ENCODE measurements at regions not wholly inside any gene's neighbourhood (a gene's known extent, or its start where the extent isn't known, plus 50 kb on each side); places are given as distances from the start of the nearest gene placed in this dataset.

DNA sequence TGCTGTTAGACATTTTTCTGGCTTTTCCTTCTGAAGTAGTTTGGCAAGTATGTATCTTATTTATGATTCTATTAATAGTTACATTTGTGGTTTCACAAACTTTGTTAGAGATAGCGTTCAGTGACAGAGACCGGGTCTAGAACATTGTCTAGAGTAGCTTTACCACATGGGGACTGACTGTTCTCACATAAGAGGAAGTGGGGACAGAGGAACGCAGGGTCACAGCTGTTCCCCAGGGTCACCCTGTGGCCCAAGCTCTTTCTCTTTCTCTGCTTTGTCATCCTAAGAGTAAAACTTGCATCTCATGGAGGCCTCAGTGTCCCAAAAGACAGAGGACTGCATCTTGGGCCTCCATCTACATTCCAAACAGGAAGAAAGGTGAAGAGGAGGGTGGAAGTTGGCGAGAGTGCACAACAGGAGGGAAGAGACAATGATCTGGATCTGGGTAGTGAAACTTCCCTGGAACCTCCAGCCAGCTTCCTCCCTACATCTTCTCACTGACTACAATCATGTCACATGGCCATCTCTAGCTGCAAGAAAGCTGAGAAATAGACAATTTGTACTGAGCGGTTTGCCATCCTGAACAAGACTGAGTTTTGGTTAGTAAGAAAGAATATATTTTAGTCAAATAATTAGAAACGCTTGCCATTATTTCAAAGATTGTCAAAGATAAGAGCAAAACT is 645.8 kb upstream of the ARID1B start:
- DNase-seq (ENCODE audit: low read depth) = no peak

DNA sequence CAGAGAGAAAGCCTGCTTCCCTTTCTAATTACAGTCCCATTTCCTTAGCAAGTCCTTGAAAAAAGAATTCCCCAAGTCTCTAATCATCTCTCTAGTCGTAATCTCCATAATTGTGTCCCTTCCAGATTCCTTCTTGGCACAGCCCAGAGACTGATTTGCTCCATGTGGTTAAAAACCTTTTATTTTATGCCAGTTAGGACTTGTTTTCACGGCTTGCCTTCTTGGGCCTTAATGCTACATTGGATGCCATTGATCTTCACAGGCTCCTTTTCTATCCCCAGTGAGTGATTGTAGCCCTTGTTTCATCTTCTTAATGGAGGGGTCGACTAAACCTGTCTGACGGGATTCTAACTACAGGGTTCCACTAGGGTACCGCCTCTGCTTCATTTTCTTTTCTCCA is 650.6 kb upstream of the ARID1B start:
- DNase-seq (ENCODE audit: low read depth) = no peak

DNA sequence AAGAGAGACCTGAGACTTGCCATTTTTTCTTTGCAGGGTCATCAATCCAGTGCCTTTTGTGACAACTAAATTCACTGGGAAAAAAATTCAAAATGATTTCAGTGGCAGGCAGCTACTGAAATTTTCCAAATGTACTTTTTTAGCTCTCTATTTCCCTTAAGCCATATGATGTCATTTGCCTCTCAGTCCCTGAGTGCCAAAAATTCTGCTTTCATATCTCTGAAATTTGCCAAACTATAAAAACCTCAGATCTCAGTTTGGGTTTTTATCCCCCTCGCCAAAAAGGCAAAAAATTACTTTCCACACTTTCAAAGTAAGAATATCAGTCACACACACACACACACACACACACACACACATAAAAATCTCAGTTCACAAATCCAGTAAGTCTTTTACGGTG is 651.3 kb upstream of the ARID1B start:
- DNase-seq (ENCODE audit: low read depth) = no peak

DNA sequence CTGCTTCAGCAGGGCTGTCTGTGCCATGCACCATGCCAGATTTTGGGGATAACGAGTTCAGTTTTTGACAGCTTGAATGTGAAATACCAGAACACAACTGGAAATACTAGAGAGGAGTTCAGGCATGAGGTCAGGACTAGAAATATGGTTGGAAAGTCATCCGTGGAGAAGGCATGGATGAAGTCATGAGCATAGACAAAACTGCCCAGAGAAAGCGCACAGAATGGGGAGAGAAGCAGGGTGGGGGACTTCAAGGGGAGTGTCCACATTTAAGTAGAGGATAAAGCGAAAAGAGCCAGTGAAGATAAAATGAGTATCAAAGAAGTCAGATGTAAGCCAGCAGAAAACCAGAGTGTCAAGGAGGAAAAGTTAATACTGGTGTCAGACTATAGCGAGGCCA is 653.4 kb upstream of the ARID1B start:
- no peak for DNase-seq (ENCODE audit: low read depth)

DNA sequence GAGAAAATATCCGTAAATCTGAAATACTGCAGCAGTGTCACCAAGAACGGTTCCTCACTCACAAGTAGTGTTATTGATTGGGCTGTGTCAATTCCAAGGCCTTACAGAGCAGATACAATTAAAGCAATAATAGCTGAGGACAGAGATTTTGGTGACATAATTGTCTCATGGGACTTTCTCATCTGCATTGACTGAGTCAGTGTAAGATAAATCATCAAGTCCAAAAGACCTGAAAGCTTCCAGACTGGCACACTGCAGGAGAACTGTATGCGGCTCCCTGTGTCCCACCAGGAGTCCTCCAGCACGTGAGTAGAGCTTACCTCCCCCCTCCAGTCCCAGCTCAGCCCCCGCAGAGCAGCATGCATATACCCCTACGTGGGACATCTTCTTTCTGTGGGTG is 655.2 kb upstream of the ARID1B start:
- DNase-seq (ENCODE audit: low read depth) = no peak

DNA sequence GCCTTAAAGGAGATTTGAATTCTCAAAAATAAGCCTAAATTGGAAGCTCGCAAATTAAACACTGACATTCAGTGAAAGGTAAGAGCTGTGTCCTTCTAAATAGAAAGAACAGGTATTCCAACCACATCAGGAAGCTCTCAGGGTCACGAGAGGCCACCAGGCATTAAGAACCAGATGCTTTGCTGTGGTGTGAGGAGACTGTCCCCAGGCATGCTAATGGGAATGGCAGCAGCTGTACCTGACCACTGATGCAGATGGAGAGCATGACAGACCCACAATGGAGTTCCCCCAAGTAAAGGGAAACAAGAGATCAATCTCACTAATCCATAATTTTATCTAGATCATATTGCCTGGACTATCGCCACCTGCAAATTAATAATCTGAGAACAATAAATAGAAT is 658.9 kb upstream of the NOX3 start:
- no peak for DNase-seq (ENCODE audit: low read depth)

DNA sequence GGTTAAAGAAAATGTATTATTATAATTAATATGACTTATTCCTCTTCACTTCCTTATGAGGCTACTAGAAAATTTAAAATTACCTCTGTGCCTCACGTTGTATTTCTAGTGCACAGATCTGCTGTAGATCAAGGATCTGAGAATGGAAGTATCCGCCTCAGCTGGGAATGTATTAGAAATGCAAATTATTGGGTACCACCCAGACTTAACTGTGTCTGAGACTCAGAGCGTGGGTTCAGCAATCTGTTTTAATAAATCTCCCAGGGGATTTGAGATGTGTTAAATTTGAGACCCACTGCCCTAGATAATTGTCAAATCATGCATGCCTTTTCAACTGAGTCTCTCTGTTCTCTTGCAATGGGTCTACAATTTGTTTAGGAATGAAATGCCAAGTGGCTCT is 658.0 kb upstream of the NOX3 start:
- DNase-seq (ENCODE audit: low read depth) = no peak

DNA sequence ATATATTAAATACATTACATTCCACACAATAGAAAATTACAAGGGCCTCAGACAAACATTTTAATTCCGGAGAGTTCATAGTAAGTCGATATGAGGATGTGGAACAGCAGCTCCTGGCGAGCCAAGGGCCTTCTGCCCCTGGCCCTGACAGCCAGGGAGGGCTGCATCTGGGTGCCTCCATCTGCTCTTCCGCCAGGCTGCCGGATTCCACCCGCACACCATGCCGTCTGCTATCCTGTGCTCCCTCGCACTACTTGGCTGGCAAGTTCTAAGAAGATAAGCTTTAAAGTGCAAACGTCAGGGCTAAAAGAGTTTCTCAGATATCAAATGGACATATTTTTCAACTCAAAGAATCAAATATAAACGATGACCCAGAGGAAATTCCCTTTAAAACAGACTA is 656.3 kb upstream of the NOX3 start:
- DNase-seq (ENCODE audit: low read depth) = no peak

DNA sequence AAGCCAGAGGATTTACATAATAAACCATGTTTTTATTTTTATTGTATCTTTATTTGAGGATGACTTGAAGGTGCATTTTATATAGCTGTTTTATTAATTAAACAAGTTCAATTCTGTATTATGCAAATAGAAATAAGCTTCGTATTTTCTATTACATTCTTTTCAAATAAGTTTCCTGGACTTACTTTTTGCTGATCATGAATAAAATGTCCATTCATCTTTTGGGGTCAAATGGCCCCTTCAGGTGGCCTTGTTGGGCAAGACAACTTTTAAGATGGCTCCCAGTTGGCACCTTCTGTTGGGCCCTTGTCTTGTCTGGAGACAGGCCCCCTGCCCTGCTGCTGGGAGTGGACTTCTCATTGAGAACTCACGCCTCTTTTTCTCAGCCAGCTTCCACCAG is 654.6 kb upstream of the NOX3 start:
- DNase-seq (ENCODE audit: low read depth) = no peak

DNA sequence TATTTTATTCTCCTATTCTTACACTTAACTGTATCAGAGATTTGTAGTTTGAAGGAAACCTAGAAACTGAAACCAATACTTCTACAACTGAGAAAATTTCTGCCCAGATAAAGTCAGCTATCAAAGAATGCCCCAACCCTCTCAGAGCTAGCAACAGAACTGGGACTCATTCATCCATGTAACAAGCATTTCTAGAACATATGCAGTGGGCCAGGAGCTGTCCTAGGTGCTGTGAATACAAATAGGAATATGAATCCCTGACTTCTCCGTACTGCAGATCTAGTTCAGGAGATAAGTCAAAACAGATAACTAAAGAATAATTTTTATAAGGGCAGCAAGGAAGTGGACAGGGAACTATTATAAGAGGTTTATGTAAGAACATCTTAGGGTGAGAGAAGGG is 654.1 kb upstream of the NOX3 start:
- no peak for DNase-seq (ENCODE audit: low read depth)

DNA sequence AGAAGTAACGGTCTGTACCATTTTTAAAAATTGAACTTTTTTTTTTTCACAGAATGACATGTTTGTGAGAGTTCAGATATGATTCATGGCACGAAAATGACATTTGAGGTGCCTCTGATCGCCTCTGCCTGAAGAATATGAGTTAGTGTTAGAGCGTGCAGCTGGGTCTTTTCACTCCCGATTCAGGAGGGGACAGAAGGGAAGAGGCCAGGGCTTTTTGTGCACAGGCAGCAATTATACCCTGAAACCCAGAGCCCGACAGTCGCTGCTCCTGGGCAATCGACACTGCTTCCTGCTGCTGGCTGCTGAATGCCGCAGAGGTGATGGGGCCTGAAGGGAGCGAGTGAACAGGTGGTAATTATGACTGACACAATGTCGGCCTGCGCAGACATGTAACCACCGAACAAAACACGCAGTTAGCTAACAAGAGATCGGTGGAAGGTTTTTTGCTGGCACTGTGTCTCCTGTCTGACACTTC is 652.0 kb upstream of the NOX3 start:
- no peak for DNase-seq (ENCODE audit: low read depth)

DNA sequence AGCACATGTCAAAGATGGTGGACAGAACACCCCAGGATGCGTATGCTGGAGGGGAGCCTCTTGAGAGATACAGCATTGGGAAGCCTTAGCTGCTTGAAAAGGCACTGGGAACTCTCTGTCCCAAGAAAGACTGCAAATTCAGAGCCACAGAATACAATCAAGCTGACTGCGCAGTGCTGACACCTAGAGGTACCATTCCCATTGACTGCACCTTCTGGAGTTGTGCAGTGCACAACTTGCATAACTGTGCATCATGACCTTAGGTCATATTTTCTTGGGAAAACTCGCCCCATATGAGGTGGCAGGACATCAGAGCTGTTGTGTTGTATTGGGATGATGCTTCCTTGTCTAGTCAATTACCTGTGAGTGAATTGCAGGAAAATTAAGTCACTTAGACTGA is 646.5 kb upstream of the NOX3 start:
- no peak for DNase-seq (ENCODE audit: low read depth)

DNA sequence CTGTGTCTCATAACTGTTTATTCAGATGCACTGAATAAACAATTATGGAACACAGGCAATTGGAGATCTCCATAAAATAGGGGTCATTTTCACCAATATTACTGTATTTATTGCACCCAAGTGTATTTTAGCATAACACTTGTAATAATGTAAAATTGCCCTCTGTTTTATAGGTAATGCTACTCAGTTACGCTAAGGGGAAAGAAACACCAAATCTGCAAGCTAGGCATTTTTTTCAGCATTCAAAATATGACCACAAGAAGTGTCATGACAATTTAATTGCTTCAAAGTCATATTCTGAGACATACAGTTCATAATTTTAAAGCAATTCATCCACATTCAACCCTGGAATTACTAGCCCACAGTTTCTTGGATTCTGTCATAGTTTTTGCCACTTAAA is 643.2 kb upstream of the NOX3 start:
- DNase-seq (ENCODE audit: low read depth) = no peak

DNA sequence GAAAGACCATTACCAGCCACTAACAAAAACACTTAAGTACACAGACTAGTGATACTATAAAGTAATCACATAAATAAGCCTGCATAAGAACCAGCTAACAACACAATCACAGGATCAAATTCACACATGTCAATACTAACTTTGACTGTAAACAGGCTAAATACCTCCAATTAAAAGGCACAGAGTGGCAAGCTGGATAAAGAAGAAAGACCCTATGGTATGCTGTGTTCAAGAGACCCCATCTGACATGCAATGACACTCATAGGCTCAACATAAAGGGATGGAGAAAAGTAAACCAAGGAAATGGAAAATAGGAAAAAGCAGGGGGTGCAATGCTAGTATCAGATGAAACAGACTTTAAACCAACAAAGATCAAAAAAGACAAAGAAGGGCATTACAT is 631.8 kb upstream of the NOX3 start:
- no peak for DNase-seq (ENCODE audit: low read depth)

DNA sequence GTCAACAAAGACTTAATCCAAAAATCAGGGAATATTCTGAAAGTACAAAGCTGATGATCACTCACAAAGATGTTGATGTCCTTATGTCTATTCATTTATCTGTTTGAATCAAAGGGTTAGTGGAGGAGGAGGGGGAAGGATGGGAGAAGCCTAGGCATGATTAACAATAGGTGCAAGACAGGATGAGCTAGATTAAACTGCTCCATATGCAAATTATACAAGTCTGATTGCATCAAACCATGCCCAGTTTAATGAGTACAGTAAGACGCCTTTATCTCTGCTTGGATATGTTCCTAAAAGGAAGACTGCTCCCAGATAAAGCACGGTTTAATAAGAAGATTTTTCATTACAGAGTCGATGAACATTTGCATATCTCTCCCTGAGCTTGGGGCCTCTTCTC is 626.4 kb upstream of the NOX3 start:
- DNase-seq (ENCODE audit: low read depth) = no peak

DNA sequence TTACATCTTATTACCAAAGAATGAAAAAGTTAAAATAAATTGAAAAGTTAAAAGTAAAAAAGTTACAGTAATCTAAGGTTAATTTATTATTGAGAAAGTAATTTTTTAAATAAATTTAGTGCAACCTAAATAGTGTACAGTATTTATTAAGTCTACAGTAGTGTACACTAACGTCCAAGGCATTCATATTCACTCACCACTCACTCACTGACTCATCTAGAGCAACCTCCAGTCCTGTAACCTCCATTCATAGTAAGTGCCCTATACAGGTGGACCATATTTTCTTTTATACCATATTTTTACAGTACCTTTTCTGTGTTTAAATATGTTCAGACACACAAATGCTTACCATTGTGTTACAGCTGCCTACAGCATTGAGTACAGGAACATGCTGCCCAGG is 624.7 kb upstream of the NOX3 start:
- no peak for DNase-seq (ENCODE audit: low read depth)

DNA sequence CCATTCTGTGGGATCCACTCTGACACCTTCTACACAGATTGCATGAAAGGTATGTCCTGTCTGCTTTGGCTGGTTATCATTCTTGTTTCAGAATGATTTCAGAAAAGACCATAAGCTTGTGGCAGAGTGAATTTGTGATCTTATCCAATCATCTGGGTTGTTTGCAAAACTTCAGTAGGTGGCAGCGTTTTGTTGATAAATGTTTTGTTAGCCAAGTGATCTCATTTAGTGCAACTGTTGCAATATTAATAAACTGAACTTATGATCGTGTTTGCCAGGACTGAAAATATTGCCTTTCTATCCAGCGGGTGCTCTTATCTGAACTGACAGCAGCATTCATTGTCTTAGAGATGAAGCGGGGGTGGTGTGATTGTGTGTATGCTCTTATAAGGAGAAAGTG is 613.2 kb upstream of the NOX3 start:
- no peak for DNase-seq (ENCODE audit: low read depth)

DNA sequence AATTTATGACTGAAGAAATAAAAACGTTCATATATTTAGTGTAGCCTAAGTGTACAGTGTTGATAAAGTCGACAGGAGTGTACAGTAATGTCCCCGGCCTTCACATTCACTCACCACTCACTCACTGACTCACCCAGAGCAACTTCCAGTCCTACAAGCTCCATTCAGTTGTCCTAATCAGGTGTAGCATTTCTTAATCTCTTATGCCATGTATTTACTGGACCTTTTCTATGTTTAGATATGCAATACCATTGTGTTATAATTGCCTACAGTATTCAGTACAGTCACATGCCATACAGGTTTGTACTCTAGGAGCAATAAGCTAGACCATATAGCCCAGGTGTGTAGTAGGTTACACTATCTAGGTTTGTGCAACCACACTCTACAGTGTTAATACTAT is 610.2 kb upstream of the NOX3 start:
- no peak for DNase-seq (ENCODE audit: low read depth)

DNA sequence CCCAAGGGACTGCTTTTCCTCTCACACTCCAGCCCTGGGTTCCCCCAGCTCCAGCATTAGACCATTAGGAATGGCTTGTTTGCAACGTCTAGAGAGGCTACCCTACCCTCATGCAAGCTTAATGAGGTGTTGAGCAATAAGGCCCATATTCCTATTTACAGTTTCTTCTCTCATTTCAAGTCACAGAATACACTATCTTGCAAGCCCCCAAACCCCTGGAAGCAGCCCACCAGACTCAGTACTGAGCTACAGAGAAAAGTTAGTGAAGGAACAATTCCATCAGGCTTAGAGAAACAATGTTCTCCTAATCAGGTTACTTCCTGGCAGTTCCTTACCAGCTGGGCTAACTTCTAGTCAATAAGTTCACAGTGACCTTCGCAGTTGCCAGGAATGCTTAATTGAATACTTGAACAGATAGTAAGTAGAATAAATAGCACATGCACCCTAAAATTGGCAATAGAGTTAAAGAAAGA is 606.5 kb upstream of the NOX3 start:
- DNase-seq (ENCODE audit: low read depth) = no peak

DNA sequence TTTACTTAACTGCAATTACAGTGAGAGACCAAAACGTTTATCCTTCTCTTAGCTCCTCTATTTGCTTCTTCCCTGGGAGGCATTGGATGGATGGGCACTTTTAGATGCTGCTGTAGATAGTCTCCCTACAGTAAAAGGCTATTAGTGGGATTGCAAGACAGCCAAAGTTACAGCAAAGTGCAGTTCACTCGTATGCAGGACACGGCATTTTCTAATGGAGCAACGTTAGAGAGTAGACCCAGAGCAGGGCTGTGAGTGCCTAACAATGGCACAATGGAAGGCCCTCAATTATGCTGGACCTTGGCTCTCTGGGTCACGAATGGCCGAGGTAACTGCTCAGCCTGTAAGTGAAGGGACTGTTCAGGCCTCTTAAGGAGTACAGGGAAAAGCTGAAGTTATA is 605.8 kb upstream of the NOX3 start:
- DNase-seq (ENCODE audit: low read depth) = no peak

DNA sequence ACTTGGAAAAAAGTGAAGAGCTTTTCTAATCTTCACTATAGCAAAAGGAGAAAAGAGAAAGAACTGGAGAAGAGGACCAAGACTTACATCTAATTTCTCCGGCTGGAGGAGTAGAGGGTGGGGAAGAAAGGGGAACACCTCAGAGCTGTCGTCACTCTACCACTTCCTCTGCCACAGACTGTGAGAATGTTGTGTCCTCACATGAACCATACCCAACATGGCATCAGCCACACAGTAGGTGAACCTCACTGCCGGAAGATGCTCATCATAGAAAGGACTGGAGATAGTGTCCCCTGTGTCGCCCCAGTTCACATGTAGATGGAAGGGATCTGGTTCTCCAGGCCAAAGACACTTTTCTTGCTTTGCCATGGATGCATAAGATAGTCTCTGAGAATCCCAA is 604.4 kb upstream of the NOX3 start:
- DNase-seq (ENCODE audit: low read depth) = no peak

DNA sequence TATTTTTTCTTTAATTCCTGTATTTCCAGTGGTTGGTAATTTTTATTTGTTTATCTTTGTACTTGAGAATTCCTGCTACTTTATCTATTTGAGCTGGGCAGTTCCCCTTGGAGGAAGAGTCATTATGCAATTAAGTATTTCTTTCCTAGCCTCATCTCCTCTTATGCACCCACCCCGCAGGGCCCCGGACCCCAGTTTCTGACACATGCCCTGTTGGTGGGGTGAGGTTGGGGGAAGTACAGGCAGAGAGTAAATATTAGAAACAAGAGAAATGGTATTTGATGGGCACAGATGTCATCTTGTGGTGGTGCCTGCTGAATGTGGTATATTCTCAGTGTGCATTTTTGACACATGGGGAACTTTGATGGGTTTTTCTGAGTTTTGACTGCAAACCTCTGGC is 602.7 kb upstream of the NOX3 start:
- DNase-seq (ENCODE audit: low read depth) = no peak

DNA sequence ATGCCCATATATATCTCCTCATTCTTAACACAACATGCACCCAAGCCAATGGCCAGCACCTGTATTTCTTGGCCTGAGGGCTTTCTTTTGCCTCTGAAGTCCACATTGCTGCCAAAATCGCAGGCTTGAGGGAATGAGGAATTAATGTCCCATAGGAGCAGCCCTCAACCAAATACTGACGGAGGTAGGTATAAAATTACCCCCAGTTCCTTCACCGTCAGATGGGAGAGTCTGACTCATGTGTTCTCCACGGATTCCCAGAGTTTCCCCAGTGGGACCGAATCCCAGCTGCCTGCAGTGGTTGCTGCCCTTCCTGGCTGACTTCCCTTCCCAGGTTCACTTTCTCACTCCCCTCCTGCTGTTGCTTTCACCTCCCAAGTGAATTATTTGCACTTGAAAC is 602.2 kb upstream of the NOX3 start:
- no peak for DNase-seq (ENCODE audit: low read depth)

DNA sequence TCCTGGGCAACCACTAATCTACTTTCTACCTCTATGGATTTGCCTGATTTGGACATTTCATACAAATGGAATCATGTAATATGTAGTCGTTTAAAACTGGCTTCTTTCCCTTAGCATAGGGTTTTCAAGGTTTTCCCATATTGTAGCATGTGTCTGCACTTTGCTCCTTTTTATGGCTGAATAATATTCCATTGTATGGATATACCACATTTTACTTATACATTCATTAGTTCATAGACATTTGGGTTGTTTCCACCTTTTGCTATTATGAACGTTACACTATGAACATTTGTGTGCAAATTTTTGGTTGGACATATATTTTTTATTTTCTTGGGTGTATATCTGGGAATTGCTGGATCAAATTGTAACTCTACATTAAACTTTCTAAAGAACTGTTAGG is 600.4 kb upstream of the NOX3 start:
- DNase-seq (ENCODE audit: low read depth) = no peak

DNA sequence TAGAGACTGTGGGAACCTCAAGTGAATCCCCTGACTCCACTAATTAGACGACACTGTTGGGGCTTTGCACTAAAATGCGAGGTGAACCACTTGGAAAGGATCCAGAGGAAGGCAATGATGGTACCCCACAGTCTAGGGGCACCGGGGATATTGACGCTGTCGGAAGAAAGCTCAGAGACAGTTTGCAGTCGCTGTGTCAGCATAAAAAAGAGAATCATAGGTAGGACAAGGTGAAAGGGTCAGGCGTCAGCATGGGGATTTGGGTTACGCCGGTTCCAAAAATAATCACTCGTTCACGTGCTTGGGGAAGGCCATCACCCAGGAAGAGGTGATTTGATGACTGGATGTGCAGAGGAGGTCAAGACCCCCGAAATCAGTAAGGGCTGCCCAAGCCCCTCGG is 598.0 kb upstream of the NOX3 start:
- no peak for DNase-seq (ENCODE audit: low read depth)

All from HS-27A (cell line).